HepG2 (cell line): ENCODE measurements at regions not wholly inside any gene's neighbourhood (a gene's known extent, or its start where the extent isn't known, plus 50 kb on each side); places are given as distances from the start of the nearest gene placed in this dataset.

Experiments
- ATAC-seq: fragments of 200-7000 bp; cut with Tn5 transposase; 3 replicates; pipeline ENCODE4 v1.9.1; 2020; ENCODE audit warnings: mild to moderate bottlenecking, moderate library complexity
- BruUV-seq: library from RNA; stranded (reverse); fragments of 400-500 nt; replicated peaks from 2 replicates; lab custom pipeline; 2021; lab: Mats Ljungman, UMichigan
- CTCF ChIA-PET: fragments of 300-600 bp; formaldehyde crosslinking; extraction: SDS; loops from one replicate; lab custom pipeline; 2021; ENCODE audit warnings: low total read pairs, inconsistent platforms, low intra/inter-chr PET ratio; lab: Yijun Ruan, JAX
- POLR2A ChIA-PET: fragments of 350-600 bp; sonication (Branson Sonifier 250); formaldehyde crosslinking; loops from one replicate; lab custom pipeline; 2020; ENCODE audit warnings: antibody characterized with exemption, inconsistent platforms; lab: Yijun Ruan, JAX
- DNase-seq: peaks from one replicate; pipeline ENCODE4 v3.0.0-alpha.2; 2015; ENCODE audit warnings: low spot score
- FAIRE-seq: peaks from 3 replicates; lab custom pipeline; 2011; peaks lifted over from hg19 to GRCh38; lab: Jason Lieb, UNC
- H2AFZ ChIP-seq: one replicate; pipeline ENCODE4 v1.6.1; 2011; ENCODE audit warnings: low read length, inconsistent platforms
- H3K27ac ChIP-seq: fragments of 300-600 bp; 3 replicates; pipeline ENCODE4 v1.8.0; 2011; ENCODE audit warnings: mixed run types, mild to moderate bottlenecking, mixed read lengths, low read length, inconsistent platforms; ENCODE audit not compliant: insufficient read depth; ENCODE audit errors: extremely low read length
- H3K27me3 ChIP-seq, 2 experiments: fragments of 200-600 bp in 1 of 2; 2 replicates in 1 of 2; 3 replicates in 1 of 2; pipeline versions ENCODE4 v1.6.0 to v1.8.0; 2011; ENCODE audit warnings: low read length in 2 of 2, mild to moderate bottlenecking in 2 of 2, moderate library complexity in 2 of 2, inconsistent platforms in 1 of 2; ENCODE audit not compliant: insufficient read depth in 2 of 2, control insufficient read depth in 1 of 2
- H3K36me3 ChIP-seq, 2 experiments: fragments of 200-600 bp in 1 of 2; replicated peaks in 1 of 2; 2 replicates in 1 of 2; 3 replicates in 1 of 2; pipeline versions ENCODE4 v1.5.1 to v1.8.0; 2011; ENCODE audit warnings: low read length in 2 of 2, inconsistent platforms in 1 of 2; ENCODE audit not compliant: insufficient read depth in 2 of 2, control insufficient read depth in 1 of 2
- H3K4me1 ChIP-seq: 2 replicates; pipeline ENCODE4 v1.5.1; 2012; ENCODE audit warnings: low read length, inconsistent platforms; ENCODE audit not compliant: insufficient read depth
- H3K4me2 ChIP-seq: 2 replicates; pipeline ENCODE4 v1.6.0; 2011; ENCODE audit warnings: low read depth, low read length, inconsistent platforms
- H3K4me3 ChIP-seq, 3 experiments: fragments of 200-600 bp in 1 of 3; sonication (generic), shearing (Covaris generic) in 1 of 3; replicated peaks in 1 of 3; 2 replicates each; pipeline ENCODE4 v1.5.1; 2011 to 2016; ENCODE audit warnings: low read length in 3 of 3, inconsistent platforms in 2 of 3, low read depth in 2 of 3, mild to moderate bottlenecking in 2 of 3, control low read depth in 1 of 3, mixed read lengths in 1 of 3; ENCODE audit not compliant: insufficient read depth in 1 of 3
- H3K79me2 ChIP-seq: one replicate; pipeline ENCODE4 v1.6.1; 2011; ENCODE audit warnings: low read length, inconsistent platforms; ENCODE audit not compliant: insufficient read depth
- H3K9ac ChIP-seq: 2 replicates; pipeline ENCODE4 v1.6.0; 2011; ENCODE audit warnings: mild to moderate bottlenecking, low read depth, low read length, inconsistent platforms; ENCODE audit not compliant: insufficient read depth
- H3K9me3 ChIP-seq: 2 replicates; pipeline ENCODE4 v1.5.1; 2012; ENCODE audit warnings: mild to moderate bottlenecking, low read length
- H4K20me1 ChIP-seq: 2 replicates; pipeline ENCODE4 v1.6.0; 2011; ENCODE audit warnings: inconsistent platforms, mild to moderate bottlenecking, low read length, moderate library complexity; ENCODE audit not compliant: insufficient read depth
- ATRX ChIP-seq: sonication (generic); formaldehyde crosslinking; IDR thresholded peaks from 2 replicates; pipeline ENCODE4 v1.4.0; 2020; ENCODE audit warnings: missing genetic modification reagents, borderline replicate concordance
- GTF2F1 ChIP-seq: fragments of 150-350 bp; IDR thresholded peaks from 2 replicates; pipeline ENCODE4 v1.6.1; 2014; ENCODE audit warnings: low read length
- MIER2 ChIP-seq: IDR thresholded peaks from 2 replicates; pipeline ENCODE4 v1.6.1; 2016; ENCODE audit warnings: missing biosample characterization, missing genetic modification reagents
- PAWR ChIP-seq: sonication (generic); formaldehyde crosslinking; IDR thresholded peaks from 2 replicates; pipeline ENCODE4 v1.4.0; 2020; ENCODE audit warnings: missing genetic modification reagents, mild to moderate bottlenecking, borderline replicate concordance
- SETDB1 ChIP-seq: sonication (generic); formaldehyde crosslinking; IDR thresholded peaks from 2 replicates; pipeline ENCODE4 v1.5.1; 2020; ENCODE audit warnings: missing genetic modification reagents, mild to moderate bottlenecking, borderline replicate concordance
- USF2 ChIP-seq, 2 experiments: sonication (generic) in 1 of 2; formaldehyde crosslinking in 1 of 2; IDR thresholded peaks; 2 replicates each; pipeline versions ENCODE4 v1.5.1 to v1.6.1; 2011 to 2020; ENCODE audit warnings: borderline replicate concordance in 1 of 2, low read depth in 1 of 2, low read length in 1 of 2, mild to moderate bottlenecking in 1 of 2, missing genetic modification reagents in 1 of 2, moderate library complexity in 1 of 2
- ZBTB2 ChIP-seq: sonication (generic); formaldehyde crosslinking; IDR thresholded peaks from 2 replicates; pipeline ENCODE4 v1.8.0; 2022; ENCODE audit warnings: low read depth, missing genetic modification reagents
- ZFX ChIP-seq: sonication (generic); formaldehyde crosslinking; IDR thresholded peaks from 2 replicates; pipeline ENCODE4 v1.4.0; 2020; ENCODE audit warnings: mild to moderate bottlenecking, low read depth, missing genetic modification reagents, moderate library complexity
- ZNF18 ChIP-seq: sonication (generic); formaldehyde crosslinking; IDR thresholded peaks from 2 replicates; pipeline ENCODE4 v1.8.0; 2022; ENCODE audit warnings: mild to moderate bottlenecking, missing genetic modification reagents; ENCODE audit not compliant: insufficient replicate concordance
- ZNF280D ChIP-seq: sonication (generic); formaldehyde crosslinking; IDR thresholded peaks from 2 replicates; pipeline ENCODE4 v1.5.1; 2020; ENCODE audit warnings: mild to moderate bottlenecking, missing genetic modification reagents
- ZNF296 ChIP-seq: sonication (generic); formaldehyde crosslinking; conservative IDR thresholded peaks from 2 replicates; pipeline ENCODE4 v1.5.0; 2020; ENCODE audit warnings: mild to moderate bottlenecking, missing genetic modification reagents
- ZNF329 ChIP-seq: sonication (generic); formaldehyde crosslinking; IDR thresholded peaks from 2 replicates; pipeline ENCODE4 v1.9.0; 2021; ENCODE audit warnings: low read depth, mild to moderate bottlenecking, missing genetic modification reagents
- ZNF414 ChIP-seq: sonication (generic); formaldehyde crosslinking; IDR thresholded peaks from 2 replicates; pipeline ENCODE4 v1.5.0; 2020; ENCODE audit warnings: missing genetic modification reagents
- ZNF839 ChIP-seq: sonication (generic); formaldehyde crosslinking; IDR thresholded peaks from 2 replicates; pipeline ENCODE4 v1.4.0; 2020; ENCODE audit warnings: missing genetic modification reagents, mild to moderate bottlenecking, borderline replicate concordance
- WGBS: methylation state at CpG from one replicate; pipeline ENCODE4 v1.1.6; 2017; ENCODE audit warnings: low lambda C conversion rate; 5-methylcytosine and 5-hydroxymethylcytosine counted together
- in situ Hi-C: cut with HindIII; loops from 2 replicates; pipeline ENCODE4 v1.10.0; 2017; ENCODE audit warnings: low pct_unique_long_range_greater_than_20kb; ENCODE audit not compliant: extremely low pct_ligation_motif_present
- intact Hi-C: fragments of 100-400 bp; cut with micrococcal nuclease; formaldehyde crosslinking; loops from one replicate; pipeline ENCODE4 v1.10.0; 2022; ENCODE audit not compliant: unreplicated experiment

GRCh38 chr7:46859963-46860475 lies 721.9 kb downstream of the TNS3 start (continued):
- TF ChIP-seq ZNF329 (CRISPR knock-in tag) (no peak), MIER2 (CRISPR knock-in tag) (no peak), ZFX (CRISPR knock-in tag) (no peak), PAWR (CRISPR knock-in tag) (no peak), ZNF280D (CRISPR knock-in tag) (no peak), SETDB1 (CRISPR knock-in tag) (no peak), GTF2F1 (no peak), ZNF18 (CRISPR knock-in tag) (no peak)

GRCh38 chr7:46855851-46856250 lies 726.1 kb downstream of the TNS3 start:
- no peaks in the 10 kb centered on the region for H3K4me1 ChIP-seq
- H3K27me3 ChIP-seq: no peaks in the 10 kb centered on the region
- DNase-seq (no peak), ATAC-seq (no peak), FAIRE-seq (no peak)
- H3K4me3 ChIP-seq: no peak overlapping the region
- in situ Hi-C loops (no loop called here), intact Hi-C loops (no loop called here)
- H3K4me2 ChIP-seq: no peak overlapping the region
- ChIA-PET CTCF (no interaction called here), POLR2A (no interaction called here)
- H3K9ac ChIP-seq: no peak overlapping the region
- BruUV-seq: no TSS peak
- H3K36me3 ChIP-seq: no peaks in the 10 kb centered on the region
- H4K20me1 ChIP-seq: no peaks in the 10 kb centered on the region
- H2AFZ ChIP-seq: no peak overlapping the region
- 5% methylated on average over 4 of the region's 4 CpGs for WGBS
- no peak overlapping the region for H3K27ac ChIP-seq
- H3K9me3 ChIP-seq: no peaks in the 10 kb centered on the region
- no peaks in the 10 kb centered on the region for H3K79me2 ChIP-seq
- no peak for TF ChIP-seq USF2 (IDR thresholded peaks at IDR 0.05; ENCODE audit: low read depth, low read length)
- no peak for TF ChIP-seq USF2 (CRISPR knock-in tag; IDR thresholded peaks at IDR 0.05; ENCODE audit: borderline replicate concordance)
- no peak for TF ChIP-seq ZNF839
- no peak for TF ChIP-seq ZBTB2 (CRISPR knock-in tag)
- TF ChIP-seq ZNF414: no peak
- no peak for TF ChIP-seq ATRX (CRISPR knock-in tag)
- no peak for TF ChIP-seq ZNF296 (CRISPR knock-in tag)
